Osteoblast (primary cell): ENCODE measurements at regions not wholly inside any gene's neighbourhood (a gene's known extent, or its start where the extent isn't known, plus 50 kb on each side); places are given as distances from the start of the nearest gene placed in this dataset.

Source experiments
- DNase-seq: peaks from one replicate; pipeline ENCODE4 v3.0.0; 2011; ENCODE audit warnings: low spot score, mixed read lengths; ENCODE audit not compliant: insufficient read length; ENCODE audit errors: missing footprints
- H2AFZ ChIP-seq: 2 replicates; pipeline ENCODE4 v1.6.0; 2011; ENCODE audit warnings: mild to moderate bottlenecking, low read length
- H3K27ac ChIP-seq: 2 replicates; pipeline ENCODE4 v1.5.1; 2011; ENCODE audit warnings: mild to moderate bottlenecking, low read depth, low read length, moderate library complexity
- H3K27me3 ChIP-seq: 2 replicates; pipeline ENCODE4 v1.6.0; 2012; ENCODE audit warnings: mild to moderate bottlenecking, control low read depth, inconsistent platforms, low read length, moderate library complexity; ENCODE audit not compliant: insufficient read depth
- H3K36me3 ChIP-seq: 2 replicates; pipeline ENCODE4 v1.5.1; 2011; ENCODE audit warnings: mild to moderate bottlenecking, low read length, control low read depth, moderate library complexity; ENCODE audit not compliant: insufficient read depth
- H3K4me1 ChIP-seq: 2 replicates; pipeline ENCODE4 v1.5.1; 2011; ENCODE audit warnings: mild to moderate bottlenecking, low read length, control low read depth, moderate library complexity; ENCODE audit not compliant: insufficient read depth
- H3K4me2 ChIP-seq: 2 replicates; pipeline ENCODE4 v1.6.0; 2011; ENCODE audit warnings: mild to moderate bottlenecking, low read length; ENCODE audit not compliant: insufficient read depth
- H3K4me3 ChIP-seq: fragments of 200-600 bp; sonication (generic); 3 replicates; pipeline ENCODE4 v1.5.1; 2012; ENCODE audit warnings: mild to moderate bottlenecking, low read length, inconsistent platforms; ENCODE audit not compliant: insufficient read depth
- H3K79me2 ChIP-seq: 2 replicates; pipeline ENCODE4 v1.6.0; 2012; ENCODE audit warnings: mild to moderate bottlenecking, low read length, control low read depth, inconsistent platforms; ENCODE audit not compliant: insufficient read depth
- H3K9me3 ChIP-seq: 2 replicates; pipeline ENCODE4 v1.5.1; 2011; ENCODE audit warnings: low read depth, low read length, control low read depth
- H4K20me1 ChIP-seq: 2 replicates; pipeline ENCODE4 v1.6.0; 2012; ENCODE audit warnings: mild to moderate bottlenecking, low read length, control low read depth; ENCODE audit not compliant: insufficient read depth
- CTCF ChIP-seq: IDR thresholded peaks from 2 replicates; pipeline ENCODE4 v1.5.1; 2011; ENCODE audit warnings: mild to moderate bottlenecking, low read depth, low read length, moderate library complexity; ENCODE audit errors: extremely low read depth

- TF ChIP-seq CTCF, result no peak
- Histone ChIP-seq H2AFZ (no peak overlapping the region), H3K79me2 (no peaks in the 10 kb centered on the region), H3K27ac (no peak overlapping the region), H3K4me1 (peaks cover 28% of the 10 kb centered on the region), H3K9me3 (no peaks in the 10 kb centered on the region), H3K4me2 (no peak overlapping the region), H3K27me3 (no peaks in the 10 kb centered on the region), H4K20me1 (no peaks in the 10 kb centered on the region), H3K36me3 (no peaks in the 10 kb centered on the region), H3K4me3 (no peak overlapping the region)
- no peak for DNase-seq
Measured at GRCh38 chr5:142390334-142390733, 65.5 kb upstream of the SPRY4 start.

- H3K9me3 ChIP-seq, result no peaks in the 10 kb centered on the region
- H3K27ac ChIP-seq, result no peak overlapping the region
- TF ChIP-seq CTCF, result no peak
- H4K20me1 ChIP-seq, result no peaks in the 10 kb centered on the region
- no peaks in the 10 kb centered on the region for H3K27me3 ChIP-seq
- peaks cover 32% of the 10 kb centered on the region for H3K4me1 ChIP-seq
- no peaks in the 10 kb centered on the region for H3K79me2 ChIP-seq
- H3K4me3 ChIP-seq, result no peak overlapping the region
- H3K4me2 ChIP-seq, result no peak overlapping the region
- no peaks in the 10 kb centered on the region for H3K36me3 ChIP-seq
- no peak for DNase-seq
- H2AFZ ChIP-seq, result peak overlapping the region; percentile 51
Measured at GRCh38 chr5:142388696-142389095, 63.9 kb upstream of the SPRY4 start.

GRCh38 chr5:142387024-142387682 is 62.3 kb upstream of the SPRY4 start:
- Histone ChIP-seq H3K79me2 (no peaks in the 10 kb centered on the region), H3K4me1 (peaks cover 32% of the 10 kb centered on the region), H3K27me3 (no peaks in the 10 kb centered on the region), H3K4me2 (no peak overlapping the region), H3K9me3 (no peaks in the 10 kb centered on the region), H2AFZ (no peak overlapping the region), H4K20me1 (no peaks in the 10 kb centered on the region), H3K36me3 (no peaks in the 10 kb centered on the region), H3K27ac (no peak overlapping the region), H3K4me3 (no peak overlapping the region)
- DNase-seq, result no peak
- TF ChIP-seq CTCF, result no peak

GRCh38 chr5:142386137-142387023 is 61.6 kb upstream of the SPRY4 start:
- Histone ChIP-seq H3K27me3 (no peaks in the 10 kb centered on the region), H2AFZ (no peak overlapping the region), H3K4me2 (peak overlapping the region; percentile 2)

More at GRCh38 chr5:142386137-142387023, 61.6 kb upstream of the SPRY4 start:
- no peak for DNase-seq
- H3K79me2 ChIP-seq, result no peaks in the 10 kb centered on the region
- H3K4me1 ChIP-seq, result peaks cover 32% of the 10 kb centered on the region
- no peaks in the 10 kb centered on the region for H3K36me3 ChIP-seq
- no peaks in the 10 kb centered on the region for H4K20me1 ChIP-seq
- TF ChIP-seq CTCF, result no peak
- H3K9me3 ChIP-seq, result no peaks in the 10 kb centered on the region
- no peak overlapping the region for H3K27ac ChIP-seq
- H3K4me3 ChIP-seq, result no peak overlapping the region
